GM21825 (cell line): ENCODE measurements at regions not wholly inside any gene's neighbourhood (a gene's known extent, or its start where the extent isn't known, plus 50 kb on each side); places are given as distances from the start of the nearest gene placed in this dataset.

Source experiments
- ATAC-seq: cut with Tn5 transposase; IDR thresholded peaks from one replicate; pipeline ENCODE4 v1.9.1; 2021; ENCODE audit warnings: mild to moderate bottlenecking, moderate library complexity; ENCODE audit not compliant: unreplicated experiment

DNA sequence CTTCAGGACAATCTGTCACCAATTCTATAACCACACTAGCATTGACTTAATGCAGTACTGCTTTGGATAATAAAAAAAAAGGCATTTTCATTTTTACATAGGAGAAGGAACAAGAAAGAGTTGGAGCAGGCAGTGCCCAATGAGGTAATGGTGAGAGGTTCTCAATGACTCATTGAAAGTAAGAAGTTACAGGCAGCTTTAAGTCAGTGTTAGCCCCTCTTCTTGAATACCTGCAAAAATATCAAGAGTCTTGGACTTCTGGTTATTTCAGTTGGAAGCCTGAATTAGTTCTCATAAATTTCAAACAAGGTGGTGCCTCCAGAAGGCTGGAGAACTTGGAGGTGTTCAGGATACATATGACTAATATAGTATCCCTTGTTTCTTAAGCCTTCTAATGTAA, 422.5 kb downstream of the HTR7 start:
- ATAC-seq = no peak

- ATAC-seq = no peak
These were observed 420.4 kb downstream of the HTR7 start for GRCh38 chr10:90437452-90437851.

- ATAC-seq = no peak
These were observed 417.0 kb downstream of the HTR7 start for GRCh38 chr10:90440870-90441269.

GRCh38 chr10:90443342-90443741, 414.5 kb downstream of the HTR7 start:
- ATAC-seq = no peak

DNA sequence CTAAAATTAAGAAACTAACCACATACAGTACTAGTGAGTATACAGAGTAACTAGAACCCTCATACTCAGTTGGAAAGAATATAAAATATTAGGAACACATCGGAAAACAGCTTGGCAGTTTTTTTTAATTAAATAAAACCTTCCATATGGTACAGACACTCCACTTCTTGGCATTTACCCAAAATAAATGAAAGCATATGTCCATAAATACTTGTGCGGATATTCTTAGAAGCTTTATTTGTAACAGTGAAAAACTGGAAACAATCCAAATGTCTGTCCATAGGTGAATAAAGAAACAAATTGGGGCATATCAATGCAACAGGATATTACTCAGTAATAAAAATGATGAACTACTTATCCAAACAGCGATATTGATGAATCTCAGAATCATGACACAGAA, 410.0 kb downstream of the HTR7 start:
- no peak for ATAC-seq

- no peak for ATAC-seq
These were observed 407.0 kb downstream of the HTR7 start for GRCh38 chr10:90450797-90451196.

DNA sequence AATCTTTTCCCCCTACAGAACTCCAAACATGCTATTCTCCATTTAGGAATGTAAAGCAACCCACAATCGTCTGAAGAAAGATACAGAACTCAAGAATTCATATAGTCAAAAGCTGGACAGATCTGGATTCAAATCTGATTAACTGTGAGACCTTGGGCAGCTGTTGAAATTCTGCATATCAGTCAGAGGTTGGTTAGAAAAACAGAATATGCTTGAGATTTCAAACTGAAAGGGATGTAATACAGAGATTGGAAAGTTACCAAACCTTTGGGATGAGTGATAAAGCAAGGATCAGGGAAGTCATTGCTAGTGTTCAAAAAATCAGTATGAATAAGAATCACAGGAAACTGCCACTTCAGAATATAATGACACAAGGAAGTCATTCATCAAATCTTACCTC, 406.6 kb downstream of the HTR7 start:
- ATAC-seq = no peak

GRCh38 chr10:90458054-90458453, 399.8 kb downstream of the HTR7 start:
- ATAC-seq = no peak

DNA sequence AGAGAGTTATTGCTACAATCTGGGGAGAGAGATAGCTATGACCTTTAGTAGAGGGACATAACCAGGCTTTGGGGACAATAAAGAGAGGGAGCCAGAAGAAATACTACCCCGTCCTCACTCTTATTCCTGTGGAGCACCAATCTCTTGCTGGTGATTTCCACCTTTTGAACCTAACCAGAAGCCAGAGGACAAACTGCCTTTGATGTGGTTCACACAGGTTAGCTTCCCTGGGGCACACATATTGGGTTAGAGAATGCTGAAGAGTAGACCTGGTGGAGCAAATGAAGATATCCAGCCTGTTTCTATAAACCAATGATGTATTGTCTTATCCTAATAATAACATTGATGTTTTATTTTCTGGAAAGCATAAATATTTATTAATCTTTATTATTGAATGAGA, 399.3 kb downstream of the HTR7 start:
- no peak for ATAC-seq

GRCh38 chr10:90461437-90462155, 396.2 kb downstream of the HTR7 start:
- no peak for ATAC-seq

DNA sequence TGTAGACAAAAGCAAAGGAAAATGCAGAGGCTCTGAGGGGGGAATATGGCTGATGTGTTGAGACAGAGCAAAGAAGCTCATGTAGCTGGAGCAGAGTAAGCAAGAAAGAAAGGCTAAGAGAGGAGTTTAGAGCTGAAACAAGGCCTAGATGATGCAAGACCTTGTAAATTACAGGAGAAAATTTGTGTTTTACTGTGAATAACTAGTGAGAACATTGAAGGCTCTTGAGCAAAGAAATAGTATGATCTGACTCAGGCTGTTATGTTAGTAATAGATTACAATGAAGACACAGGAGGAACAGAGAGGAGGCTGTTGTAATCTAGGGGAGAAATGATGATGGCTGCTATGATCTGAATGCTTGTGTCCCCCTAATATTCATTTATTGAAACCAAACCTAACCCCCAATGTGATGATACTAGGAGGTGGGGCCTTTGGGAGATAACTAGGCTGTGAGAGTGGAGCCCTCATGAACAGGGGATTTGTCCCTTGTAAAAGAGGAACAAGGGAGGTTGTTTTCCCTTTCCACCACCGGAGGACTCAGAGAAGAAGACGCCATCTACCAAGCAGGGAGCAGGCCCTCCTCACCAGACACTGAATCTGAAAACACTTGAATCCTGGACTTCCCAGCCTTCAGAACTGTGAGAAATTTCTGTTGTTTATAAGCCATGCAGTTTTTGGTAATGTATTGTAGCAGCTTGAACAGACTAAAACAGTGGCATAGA, 394.9 kb downstream of the HTR7 start:
- no peak for ATAC-seq

DNA sequence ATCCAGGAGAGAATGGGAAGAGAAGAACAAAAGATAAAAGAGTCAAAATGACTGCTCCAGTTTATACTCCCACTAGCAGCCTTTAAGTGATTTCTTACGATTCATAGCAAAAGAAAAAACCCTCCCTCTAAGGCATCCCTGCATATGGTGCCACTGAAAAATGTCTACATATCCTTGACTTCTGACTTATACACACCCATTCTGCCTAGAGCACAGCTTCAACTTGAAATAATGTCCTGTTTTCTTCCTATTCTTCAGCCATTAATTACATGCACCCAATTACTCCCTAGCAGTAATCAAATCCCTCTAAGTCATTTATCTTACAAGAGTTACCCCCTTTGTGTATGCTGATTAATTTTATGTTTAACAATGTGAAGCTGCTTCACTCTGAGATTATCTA, 393.5 kb downstream of the HTR7 start:
- no peak for ATAC-seq

DNA sequence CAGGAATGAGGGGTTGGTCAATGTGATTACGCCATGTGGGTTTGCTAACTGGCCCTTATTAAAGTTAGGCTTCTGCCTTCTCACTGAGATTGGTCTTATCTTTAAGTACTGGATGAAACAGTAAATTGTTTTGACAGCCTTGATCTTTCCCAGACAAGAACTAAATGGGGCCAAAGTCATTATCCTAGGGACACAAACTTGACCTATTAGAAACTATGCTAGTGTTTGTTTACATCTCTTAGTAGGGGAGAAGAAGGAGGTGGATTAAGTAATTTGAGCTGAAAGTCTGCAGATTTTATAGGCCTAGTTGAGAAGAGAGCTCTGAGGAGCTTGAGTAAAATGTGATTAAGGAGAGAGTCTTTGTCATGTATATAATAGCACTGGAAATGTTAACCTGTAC, 386.9 kb downstream of the HTR7 start:
- no peak for ATAC-seq

GRCh38 chr10:90480466-90480865, 377.4 kb downstream of the HTR7 start:
- ATAC-seq = no peak

DNA sequence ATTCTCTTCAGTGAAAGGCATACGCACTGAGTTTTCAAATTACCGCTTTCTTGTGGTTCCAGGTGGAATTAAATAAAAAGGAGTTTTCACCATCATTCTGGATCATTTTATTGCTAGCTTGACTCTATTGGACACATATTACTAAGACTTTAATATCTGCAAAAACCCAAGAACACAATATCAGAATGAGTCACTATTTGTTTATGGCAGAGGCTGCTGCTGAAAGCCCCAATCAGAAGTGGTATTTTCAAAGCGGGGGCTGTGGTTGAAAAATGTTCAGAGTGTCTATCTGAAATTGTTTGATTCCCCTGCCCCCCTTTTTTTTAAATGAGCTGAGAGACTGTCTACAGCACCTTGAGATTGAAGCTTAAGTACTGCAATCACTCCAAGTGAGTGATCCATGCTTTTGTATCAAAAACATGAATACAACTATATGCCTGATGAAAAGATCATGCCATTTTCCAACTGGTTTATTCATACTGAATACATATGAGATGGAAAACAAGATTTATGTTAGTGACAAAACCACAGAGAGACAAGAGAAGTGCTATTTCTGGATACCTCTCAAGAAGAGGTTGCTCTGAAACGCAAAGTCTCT, 376.4 kb downstream of the HTR7 start:
- ATAC-seq = no peak

GRCh38 chr10:90484518-90484917, 373.3 kb downstream of the HTR7 start:
- ATAC-seq = no peak

DNA sequence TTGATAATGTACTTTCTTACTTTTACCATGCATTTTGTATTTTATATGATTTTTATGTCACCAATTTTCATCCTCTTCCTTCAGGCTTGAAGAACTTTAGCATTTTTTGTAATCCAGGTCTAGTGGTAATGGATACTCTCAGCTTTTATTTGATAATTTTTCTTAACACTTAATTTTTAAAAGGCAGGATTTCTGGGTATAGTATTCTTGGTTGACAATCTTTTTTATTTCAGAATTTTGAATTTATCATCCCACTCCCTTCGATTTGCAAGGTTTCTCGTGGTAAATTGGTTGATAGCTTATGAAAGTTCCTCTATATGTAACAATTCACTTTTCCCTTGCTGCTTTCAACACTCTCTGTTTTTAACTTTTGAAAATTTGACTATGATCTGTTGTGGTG, 363.7 kb downstream of the HTR7 start:
- ATAC-seq = no peak

DNA sequence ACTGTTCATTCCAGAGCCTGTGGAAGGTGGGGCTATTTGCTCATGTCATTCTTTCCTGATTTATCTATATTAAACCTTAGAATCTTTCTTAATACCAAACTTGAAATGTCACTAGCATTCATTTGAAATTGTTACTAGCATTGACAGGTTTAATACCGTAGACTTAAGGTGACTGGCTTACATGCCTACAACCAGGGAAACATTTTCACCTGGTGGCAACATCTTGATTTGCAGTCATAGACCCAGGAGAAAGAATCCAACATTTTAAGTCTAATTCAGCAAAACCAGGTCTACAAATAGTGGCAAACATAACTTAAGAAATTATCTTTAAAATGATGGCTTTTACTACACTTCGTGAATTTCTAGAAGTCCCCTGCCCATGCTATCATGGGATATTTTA, 353.7 kb downstream of the HTR7 start:
- ATAC-seq = no peak

DNA sequence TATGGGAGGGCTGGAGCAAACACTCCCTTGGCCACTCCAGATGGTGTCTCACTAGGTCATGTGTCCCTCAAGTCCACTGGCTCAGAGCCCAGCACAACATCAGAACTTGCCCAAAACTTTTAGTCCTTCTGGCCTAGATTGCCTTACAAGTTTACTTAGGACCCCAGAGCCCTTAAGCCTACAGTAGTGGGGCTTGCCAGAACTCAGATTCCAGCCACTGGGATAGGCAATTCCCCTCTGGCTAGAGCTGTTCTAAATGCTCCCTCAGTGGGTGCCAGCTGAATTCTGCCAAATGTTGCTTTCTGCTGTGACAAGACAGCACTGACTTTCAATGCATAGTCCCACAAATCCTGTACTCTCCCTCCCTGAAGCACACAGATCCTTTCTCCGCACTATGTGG, 331.1 kb downstream of the HTR7 start:
- ATAC-seq = no peak

- ATAC-seq = no peak
These were observed 327.3 kb downstream of the HTR7 start for GRCh38 chr10:90530521-90530920.

DNA sequence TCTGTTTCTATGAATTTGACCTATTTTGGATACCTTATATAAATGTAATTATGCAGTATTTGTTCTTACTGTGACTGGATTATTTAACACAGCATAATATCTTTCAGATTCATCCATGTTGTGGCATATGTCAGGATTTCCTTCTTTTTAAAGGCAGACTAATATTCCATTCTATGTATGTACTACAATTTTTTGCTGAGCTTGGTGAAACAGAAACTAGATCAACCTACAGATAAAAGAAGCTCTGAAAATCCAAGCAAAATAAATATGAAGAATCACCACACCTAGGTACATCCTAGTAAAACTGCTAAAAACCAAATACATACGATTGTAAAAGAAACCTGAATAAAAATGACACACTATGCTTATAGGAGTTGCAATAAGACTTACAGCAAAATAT, 300.5 kb downstream of the HTR7 start:
- ATAC-seq = no peak

- ATAC-seq = no peak
These were observed 297.5 kb downstream of the HTR7 start for GRCh38 chr10:90560331-90560730.
